NCI-H1694 treated with DMSO at 0.1 percent for 48 hours (cell line): ENCODE measurements at regions not wholly inside any gene's neighbourhood (a gene's known extent, or its start where the extent isn't known, plus 50 kb on each side); places are given as distances from the start of the nearest gene placed in this dataset.
"Not testable (repeated sequence)": the region's sequence is repeated elsewhere in the genome, so short reads cannot be mapped to it uniquely, and the experiment has no call there.

Source experiments
- DNase-seq: peaks from one replicate; lab custom pipeline; 2025; lab: John Stamatoyannopoulos, UW

- DNase-seq, result no peak
Observed at GRCh38 chr3:166446986-166447385, 609.8 kb upstream of the BCHE start.

DNA sequence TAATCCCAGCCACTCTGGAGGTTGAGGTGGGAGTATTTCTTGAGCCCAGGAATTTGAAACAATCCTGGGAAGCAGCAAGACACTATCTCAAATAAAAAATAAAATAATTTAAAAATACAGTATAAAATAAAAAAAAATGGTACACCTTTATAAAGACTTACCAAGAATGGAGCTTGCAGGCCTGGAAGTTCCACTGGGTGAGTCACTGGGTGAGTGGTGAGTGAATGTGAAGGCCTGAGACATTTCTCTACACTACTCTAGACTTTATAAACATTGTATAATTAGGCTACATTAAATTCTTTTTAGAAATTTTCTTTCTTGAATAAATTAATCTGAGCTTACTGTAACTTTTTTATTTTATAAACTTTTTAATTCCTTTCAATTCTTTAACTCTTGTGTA, 609.1 kb upstream of the BCHE start:
- no peak for DNase-seq

GRCh38 chr3:166445865-166446264, 608.6 kb upstream of the BCHE start:
- DNase-seq, result no peak

GRCh38 chr3:166444756-166445155, 607.5 kb upstream of the BCHE start:
- no peak for DNase-seq

DNA sequence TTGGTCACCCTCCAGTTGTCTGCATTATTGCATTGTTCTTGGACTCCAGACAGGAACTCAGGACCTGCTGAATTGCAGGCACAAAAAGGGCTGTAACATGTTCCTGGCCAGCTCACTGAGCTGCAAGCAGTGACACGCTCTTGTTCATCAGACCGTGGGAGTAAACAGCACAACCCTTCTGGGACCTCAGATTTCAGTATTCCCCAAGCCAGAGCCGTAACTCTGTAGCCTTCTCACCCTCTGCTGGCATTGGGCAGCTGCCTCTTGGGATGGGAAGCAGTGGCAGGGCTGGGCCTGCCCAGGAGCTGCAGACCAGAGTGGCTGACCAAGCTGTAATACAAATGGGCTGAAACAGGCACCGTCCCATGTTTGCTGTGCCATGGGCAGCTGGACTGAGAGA, 607.1 kb upstream of the BCHE start:
- no peak for DNase-seq

DNA sequence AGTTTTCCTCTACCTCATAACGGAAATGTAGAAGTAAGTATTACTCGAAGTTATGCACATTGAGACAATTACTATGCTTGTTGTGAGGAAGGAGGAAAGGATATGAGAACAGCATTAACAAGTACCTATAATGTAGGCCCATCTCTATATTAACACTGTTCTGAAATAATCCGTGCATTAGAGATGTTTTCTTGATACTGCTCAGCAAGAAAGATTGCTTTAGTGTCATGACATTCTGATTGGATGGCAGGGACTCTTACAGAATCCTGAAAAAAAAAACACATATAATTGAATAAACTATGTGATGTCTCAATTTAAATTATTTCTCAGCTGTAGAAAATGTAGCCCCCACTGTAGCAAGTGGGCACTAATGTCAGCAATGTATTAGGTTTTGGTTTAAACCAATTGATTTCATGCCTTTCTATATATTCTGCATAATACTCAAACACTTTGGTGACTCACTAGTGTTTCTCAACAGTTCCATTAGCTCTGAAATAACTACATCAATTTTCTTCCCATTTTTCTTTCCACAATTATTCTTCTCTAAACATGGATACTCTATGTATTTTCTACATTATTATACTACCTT, 598.3 kb upstream of the BCHE start:
- no peak for DNase-seq

GRCh38 chr3:166433060-166433459, 595.8 kb upstream of the BCHE start:
- no peak for DNase-seq

- DNase-seq, result no peak
Observed at GRCh38 chr3:166425900-166426611, 588.8 kb upstream of the BCHE start.

DNA sequence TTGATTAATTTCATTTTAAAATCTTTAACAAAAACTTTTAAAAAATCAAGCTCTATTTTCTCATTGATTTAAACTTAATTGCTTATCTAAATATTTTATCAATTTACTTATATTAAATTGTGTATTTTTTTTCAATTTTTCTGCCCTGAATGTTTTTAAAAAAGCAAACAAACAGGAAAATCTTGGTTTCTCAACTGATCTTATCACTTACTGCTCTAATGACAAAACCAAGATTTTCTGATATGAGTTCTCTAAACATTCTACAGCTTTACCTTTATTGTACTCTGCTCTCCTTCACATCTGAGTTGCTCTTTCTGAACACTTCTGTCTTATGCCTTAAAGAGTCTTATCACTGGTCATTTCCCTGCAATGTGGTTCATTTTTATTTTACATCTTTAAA, 587.8 kb upstream of the BCHE start:
- DNase-seq, result no peak

DNA sequence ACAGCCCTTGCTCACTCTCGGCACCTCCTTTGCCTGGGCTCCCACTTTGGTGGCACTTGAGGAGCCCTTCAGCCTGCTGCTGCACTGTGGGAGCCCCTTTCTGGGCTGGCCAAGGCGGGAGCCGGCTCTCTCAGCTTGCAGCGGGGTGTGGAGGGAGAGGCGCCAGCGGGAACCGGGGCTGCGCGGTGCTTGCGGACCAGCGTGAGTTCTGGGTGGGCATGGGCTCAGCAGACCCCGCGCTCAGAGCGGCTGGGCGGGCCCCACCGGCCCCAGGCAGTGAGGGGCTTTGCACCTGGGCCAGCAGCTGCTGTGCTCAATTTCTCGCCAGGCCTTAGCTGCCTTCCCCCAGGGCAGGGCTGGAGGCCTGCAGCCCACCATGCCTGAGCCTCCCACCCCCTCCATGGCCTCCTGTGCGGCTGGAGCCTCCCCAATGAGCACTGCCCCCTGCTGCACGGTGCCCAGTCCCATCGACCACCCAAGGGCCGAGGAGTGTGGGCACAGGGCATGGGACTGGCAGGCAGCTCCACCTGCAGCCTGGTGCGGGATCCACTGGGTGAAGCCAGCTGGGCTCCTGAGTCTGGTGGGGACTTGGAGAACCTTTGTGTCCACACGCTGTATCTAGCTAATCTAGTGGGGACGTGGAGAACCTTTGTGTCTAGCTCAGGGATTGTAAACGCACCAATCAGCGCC, 586.7 kb upstream of the BCHE start:
- not testable (repeated sequence) for DNase-seq

DNA sequence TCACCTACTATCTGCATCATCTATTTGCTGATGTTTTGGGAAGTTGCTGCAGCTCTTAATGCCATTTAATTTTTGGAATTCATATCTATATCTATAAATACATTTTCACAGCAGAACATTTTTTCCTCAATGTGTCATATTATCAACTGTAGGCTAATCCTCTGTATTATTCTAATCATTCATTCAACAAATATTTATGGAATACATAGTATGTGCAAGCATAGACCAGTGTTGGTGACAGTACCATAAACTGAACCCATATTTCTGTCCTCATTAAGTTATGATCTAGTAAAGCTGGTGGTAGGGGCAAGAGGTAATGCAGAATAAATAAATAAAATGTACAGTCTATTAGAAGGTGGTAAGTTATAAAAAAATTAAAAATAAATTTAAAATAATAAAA, 585.3 kb upstream of the BCHE start:
- no peak for DNase-seq

GRCh38 chr3:166420071-166420470, 582.8 kb upstream of the BCHE start:
- no peak for DNase-seq

GRCh38 chr3:166405896-166406295, 568.7 kb upstream of the BCHE start:
- DNase-seq, result no peak

- DNase-seq, result no peak
Observed at GRCh38 chr3:166405465-166405864, 568.2 kb upstream of the BCHE start.

DNA sequence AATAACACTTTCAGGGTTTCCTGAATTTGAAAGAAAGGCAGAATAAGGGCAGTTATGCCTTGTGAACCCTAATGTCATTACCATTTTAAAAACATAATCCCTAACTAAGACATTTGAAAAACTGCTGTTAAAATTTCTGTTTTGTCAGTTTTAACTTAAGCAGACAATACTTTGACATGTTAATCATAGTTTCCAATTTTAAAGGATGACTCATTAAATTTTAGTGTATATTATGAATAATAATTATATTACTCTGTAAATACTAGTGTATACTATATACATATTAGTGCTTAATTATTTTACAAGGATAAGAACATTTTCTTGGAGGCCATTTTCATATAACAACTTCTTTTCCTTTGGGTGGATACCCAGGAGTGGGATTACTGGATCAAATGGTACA, 553.1 kb upstream of the BCHE start:
- no peak for DNase-seq

- DNase-seq, result no peak
Observed at GRCh38 chr3:166388321-166388720, 551.1 kb upstream of the BCHE start.

- no peak for DNase-seq
Observed at GRCh38 chr3:166372571-166373106, 535.4 kb upstream of the BCHE start.

DNA sequence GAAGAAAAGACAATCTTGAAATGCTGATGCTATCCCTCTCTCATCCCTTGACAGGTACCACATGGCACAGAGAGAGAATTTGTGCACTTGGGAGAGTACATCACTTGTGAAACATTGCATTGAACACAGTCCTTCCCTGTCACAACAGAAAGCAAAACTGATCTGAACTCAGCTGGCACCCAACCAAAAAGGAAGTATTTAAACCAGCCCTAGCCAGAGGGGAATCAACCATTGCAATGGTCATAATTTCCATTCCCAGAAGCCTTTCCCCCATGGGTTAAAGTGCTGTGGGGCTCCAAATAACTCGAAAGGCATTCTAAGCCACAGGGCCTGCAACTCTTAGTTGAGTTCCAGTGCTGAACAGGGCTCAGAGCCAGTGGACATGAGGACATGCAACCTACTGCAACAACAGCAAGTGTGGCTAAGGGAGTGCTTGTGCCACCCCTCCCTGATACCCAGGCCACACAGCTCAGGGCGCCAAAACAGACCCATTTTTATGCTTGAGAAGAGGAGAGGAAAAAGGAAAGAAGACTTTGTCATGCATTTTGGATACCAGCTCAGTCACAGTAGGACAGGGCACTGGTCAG, 530.8 kb upstream of the BCHE start:
- DNase-seq, result no peak

- no peak for DNase-seq
Observed at GRCh38 chr3:166362698-166363097, 525.5 kb upstream of the BCHE start.

- DNase-seq, result no peak
Observed at GRCh38 chr3:166360720-166361119, 523.5 kb upstream of the BCHE start.

DNA sequence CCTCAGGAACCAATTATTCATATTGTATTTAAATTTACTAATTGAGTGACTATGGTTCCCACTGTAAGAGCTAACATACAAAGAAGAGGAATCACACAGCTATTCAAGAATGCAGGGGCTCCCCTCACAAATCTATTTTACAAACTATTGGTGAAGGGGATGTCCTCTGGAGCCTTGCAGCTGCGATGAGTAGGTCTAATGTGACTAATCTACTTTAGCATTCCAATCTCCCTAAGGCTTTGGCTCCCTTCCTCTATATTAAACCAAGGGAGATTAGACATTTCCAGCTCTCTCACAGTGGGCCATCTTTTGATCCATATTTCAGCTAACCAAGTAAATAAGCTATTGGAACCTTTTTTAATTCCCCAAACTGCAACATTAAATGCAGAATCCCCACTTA, 514.2 kb upstream of the BCHE start:
- DNase-seq, result no peak

GRCh38 chr3:166340604-166341266, 503.5 kb upstream of the BCHE start:
- DNase-seq, result no peak
